GM13976 (cell line): ENCODE measurements at regions not wholly inside any gene's neighbourhood (a gene's known extent, or its start where the extent isn't known, plus 50 kb on each side); places are given as distances from the start of the nearest gene placed in this dataset.

Experiments
- DNase-seq: peaks from one replicate; pipeline ENCODE4 v3.0.0; 2012; ENCODE audit warnings: low spot score
- in situ Hi-C: fragments of 300-500 bp; cut with MboI; formaldehyde crosslinking; loops from one replicate; pipeline ENCODE4 v1.12.0; 2022; ENCODE audit warnings: low sequenced_read_pairs, mixed read lengths, inconsistent platforms; ENCODE audit not compliant: unreplicated experiment
- TF ChIP-seq, protein P1 (sequence below): IDR thresholded peaks from 2 replicates; pipeline ENCODE4 v1.5.1; 2012; ENCODE audit warnings: borderline replicate concordance, mild to moderate bottlenecking; ENCODE audit not compliant: insufficient read depth; ENCODE audit errors: extremely low read depth, missing control alignments, control extremely low read depth

DNA sequence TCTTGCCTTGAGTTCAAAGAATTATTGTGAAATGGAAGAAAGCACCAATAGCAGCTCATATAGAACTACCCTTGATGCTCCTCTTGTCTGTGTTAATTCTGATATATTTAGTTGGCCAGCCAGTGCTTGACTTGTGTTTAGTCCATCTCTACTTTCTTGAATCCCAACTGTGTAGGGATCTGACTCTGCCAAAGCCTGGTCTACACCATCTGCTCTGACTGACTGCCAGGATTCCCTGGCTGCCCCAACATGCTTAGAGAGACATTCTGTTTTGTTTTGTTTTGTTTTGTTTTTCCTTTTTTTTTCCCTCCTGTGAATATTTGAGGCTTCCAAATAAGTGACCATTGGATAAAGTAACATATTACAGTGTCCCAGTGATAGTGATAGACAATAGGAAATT is 953.7 kb upstream of the MANEA start:
- DNase-seq, result no peak
- TF ChIP-seq, protein P1, sequence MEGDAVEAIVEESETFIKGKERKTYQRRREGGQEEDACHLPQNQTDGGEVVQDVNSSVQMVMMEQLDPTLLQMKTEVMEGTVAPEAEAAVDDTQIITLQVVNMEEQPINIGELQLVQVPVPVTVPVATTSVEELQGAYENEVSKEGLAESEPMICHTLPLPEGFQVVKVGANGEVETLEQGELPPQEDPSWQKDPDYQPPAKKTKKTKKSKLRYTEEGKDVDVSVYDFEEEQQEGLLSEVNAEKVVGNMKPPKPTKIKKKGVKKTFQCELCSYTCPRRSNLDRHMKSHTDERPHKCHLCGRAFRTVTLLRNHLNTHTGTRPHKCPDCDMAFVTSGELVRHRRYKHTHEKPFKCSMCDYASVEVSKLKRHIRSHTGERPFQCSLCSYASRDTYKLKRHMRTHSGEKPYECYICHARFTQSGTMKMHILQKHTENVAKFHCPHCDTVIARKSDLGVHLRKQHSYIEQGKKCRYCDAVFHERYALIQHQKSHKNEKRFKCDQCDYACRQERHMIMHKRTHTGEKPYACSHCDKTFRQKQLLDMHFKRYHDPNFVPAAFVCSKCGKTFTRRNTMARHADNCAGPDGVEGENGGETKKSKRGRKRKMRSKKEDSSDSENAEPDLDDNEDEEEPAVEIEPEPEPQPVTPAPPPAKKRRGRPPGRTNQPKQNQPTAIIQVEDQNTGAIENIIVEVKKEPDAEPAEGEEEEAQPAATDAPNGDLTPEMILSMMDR, result no peak
- in situ Hi-C loops, result no loop called here

DNA sequence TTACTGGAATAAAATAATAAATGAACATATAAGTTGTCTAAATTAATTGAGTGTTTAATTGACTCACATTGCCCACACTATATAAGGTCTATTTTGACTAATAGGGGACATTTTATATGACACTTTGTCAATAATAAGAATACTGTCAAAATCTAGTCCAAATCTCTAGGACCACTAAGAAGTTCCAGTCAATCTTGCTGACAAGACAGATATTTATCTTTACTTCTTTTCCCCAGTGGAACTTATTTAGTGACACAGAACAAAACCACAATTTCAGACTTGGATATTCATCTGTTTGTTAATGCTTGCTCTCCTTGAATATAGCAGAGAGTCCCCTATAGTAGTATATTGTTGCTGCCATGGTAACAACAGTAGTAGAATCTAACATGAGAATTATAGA is 954.6 kb upstream of the MANEA start:
- in situ Hi-C loops, result no loop called here
- DNase-seq, result no peak
- TF ChIP-seq, protein P1, result no peak

DNA sequence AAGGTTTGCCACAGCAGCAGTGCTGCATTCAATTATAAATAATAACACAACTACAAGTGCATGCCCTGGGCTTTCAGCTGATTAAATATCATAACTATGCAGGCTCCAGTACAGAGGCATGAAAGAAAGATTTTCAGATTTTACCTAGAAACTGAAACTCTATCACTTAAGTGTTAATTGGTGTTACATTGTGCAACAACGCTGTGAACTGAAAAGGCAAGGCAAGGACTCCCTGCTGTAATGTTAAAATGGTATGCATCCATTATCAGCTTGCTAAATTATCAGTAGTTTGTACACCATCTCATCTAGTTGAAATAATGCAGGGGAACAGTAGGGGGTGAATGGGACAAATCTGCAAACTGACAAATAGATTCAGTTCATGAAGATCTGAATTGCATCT is 976.7 kb upstream of the MANEA start:
- DNase-seq, result no peak
- in situ Hi-C loops, result no loop called here
- TF ChIP-seq, protein P1, result no peak

DNA sequence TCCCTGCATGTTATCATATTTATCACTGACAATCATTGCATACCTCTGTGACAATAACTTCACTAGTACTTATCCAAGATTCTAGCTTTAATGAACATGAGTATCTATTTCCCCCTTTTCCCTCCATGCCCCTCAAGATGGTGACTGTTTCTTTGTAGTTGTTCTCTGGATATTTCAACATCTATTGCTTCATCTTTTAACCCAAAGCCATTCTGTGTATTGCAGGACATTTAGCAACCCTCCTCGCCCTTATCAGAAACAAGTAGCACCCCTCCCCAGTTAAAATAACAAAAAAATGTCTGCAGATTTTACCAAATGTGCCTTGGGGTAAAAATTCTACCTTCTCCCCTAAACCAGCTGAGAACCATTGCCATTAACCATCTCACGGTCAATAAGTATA is 979.8 kb upstream of the MANEA start:
- DNase-seq, result no peak
- TF ChIP-seq, protein P1, result no peak
- in situ Hi-C loops, result no loop called here

DNA sequence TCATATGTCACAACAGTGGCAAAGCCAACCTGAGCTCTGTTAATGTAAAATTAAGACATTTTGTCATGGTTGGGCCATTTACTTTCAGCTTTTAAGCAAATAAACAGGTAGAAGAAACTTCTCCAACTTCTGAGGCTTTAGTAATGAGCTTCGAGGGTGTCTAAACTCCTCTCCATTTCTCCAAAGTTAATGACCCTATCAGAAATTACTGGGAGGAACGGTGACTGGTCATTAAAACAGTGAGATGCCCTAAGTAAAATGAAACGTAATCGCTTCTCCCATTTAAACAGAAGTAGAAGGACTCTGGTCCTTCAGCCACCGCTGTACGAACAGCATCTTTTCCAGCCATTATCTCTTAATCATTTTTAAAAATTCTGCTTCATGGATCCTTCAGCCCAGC is 986.9 kb upstream of the MANEA start:
- DNase-seq, result no peak
- TF ChIP-seq, protein P1, result no peak
- in situ Hi-C loops, result no loop called here

DNA sequence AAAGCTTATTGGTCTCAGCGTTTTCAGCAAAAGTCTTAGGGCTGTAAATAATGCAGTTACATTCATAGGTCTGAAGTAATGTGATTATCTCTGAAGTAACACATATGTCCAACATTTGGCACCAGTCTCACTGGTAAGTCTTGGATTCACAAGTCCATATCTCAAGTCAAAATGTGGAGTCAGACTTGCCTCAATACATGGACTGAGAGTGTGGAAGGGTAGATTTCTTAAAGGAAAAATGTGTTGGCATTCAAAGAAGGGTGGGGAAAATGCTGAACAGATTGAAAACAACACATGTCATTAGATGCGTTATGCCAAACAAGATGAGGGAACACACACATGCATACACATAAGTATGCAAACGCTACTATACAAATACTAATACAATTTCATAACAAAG is 989.0 kb upstream of the MANEA start:
- in situ Hi-C loops, result no loop called here
- no peak for DNase-seq

DNA sequence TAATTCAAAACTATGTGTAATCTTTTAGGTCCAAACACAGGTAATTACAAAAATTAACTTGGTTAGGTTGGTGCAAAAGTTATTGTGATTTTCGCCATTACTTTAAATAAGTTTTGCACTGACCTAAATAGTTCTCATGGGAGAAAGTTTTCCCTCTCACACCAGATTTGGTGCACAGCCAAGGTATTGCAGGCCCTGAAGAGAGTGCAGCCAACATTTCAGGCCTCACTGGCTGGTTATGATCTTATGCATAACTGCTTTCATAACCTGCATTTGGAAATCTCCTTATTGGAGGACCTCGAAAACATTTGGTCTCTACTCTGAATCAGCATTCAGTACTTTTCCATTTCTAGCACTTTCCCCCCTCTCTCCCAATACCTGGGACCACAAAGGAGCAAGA is 993.1 kb upstream of the MANEA start:
- no peak for DNase-seq
- in situ Hi-C loops, result no loop called here
- TF ChIP-seq, protein P1, result no peak

More for the DNA sequence above, 989.0 kb upstream of the MANEA start:
- TF ChIP-seq, protein P1, result no peak
